Stimulated activated CD4-positive, alpha-beta T cell treated with anti-CD3 and anti-CD28 coated beads, Interleukin-1b, Interleukin-23, amount 100 ng/mL, for 4 hours (primary cell): ENCODE measurements at regions not wholly inside any gene's neighbourhood (a gene's known extent, or its start where the extent isn't known, plus 50 kb on each side); places are given as distances from the start of the nearest gene placed in this dataset.
"Not testable (repeated sequence)": the region's sequence is repeated elsewhere in the genome, so short reads cannot be mapped to it uniquely, and the experiment has no call there.

Experiments
- DNase-seq, 2 donors: peaks; one replicate each; pipeline ENCODE4 v3.0.0-alpha.2; 2020; ENCODE audit warnings: low read depth in 2 of 2

DNA sequence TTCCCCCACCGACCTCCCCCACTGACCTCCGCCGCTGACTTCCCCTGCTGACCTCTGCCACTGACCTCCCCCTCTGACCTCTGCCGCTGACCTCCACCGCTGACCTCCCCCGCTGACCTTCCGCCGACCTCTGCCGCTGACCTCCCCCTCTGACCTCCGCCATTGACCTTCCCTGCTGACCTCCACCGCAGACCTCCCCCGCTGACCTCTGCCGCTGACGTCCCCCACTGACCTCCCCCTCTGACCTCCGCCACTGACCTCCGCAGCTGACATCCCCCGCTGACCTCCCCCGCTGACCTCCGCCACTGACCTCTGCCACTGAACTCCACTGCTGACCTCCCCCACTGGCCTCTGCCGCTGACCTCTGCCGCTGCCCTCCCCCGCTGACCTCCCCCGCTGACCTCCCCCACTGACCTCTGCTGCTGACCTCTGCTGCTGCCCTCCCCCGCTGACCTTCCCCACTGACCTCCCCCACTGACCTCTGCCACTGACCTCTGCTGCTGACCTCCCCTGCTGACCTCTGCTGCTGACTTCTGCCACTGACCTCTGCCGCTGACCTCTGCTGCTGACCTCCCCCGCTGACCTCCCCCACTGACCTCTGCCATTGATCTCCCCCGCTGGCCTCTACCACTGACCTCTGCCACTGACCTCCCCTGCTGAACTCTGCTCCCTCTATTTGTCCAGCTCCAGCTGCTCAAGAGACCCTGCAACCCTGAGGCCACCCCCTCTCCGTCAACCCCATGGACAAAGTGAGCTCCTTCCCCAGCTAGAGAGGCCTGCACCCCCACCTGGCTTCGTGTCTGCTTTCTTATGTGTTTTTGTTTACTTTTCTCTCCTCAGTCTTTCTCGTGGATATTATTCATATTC lies 91.4 kb upstream of the AFDN start:
- DNase-seq = no peak

DNA sequence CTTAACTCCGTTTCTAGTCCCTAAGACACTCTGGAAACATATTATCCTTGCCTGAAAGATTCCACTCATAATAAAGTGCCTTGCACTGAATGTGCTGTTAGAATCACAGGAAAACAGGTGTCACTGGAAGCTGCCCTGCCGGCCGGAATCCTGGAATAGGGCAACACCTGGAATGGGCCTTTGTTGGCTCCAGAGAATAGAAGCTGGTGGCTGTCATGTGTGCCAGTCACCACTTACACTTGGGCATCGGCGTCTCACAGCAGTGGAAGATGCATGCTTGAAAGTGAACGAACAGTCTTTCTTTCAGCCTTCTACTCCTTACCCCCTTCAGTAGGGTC lies 90.8 kb upstream of the AFDN start:
- DNase-seq = no peak

DNA sequence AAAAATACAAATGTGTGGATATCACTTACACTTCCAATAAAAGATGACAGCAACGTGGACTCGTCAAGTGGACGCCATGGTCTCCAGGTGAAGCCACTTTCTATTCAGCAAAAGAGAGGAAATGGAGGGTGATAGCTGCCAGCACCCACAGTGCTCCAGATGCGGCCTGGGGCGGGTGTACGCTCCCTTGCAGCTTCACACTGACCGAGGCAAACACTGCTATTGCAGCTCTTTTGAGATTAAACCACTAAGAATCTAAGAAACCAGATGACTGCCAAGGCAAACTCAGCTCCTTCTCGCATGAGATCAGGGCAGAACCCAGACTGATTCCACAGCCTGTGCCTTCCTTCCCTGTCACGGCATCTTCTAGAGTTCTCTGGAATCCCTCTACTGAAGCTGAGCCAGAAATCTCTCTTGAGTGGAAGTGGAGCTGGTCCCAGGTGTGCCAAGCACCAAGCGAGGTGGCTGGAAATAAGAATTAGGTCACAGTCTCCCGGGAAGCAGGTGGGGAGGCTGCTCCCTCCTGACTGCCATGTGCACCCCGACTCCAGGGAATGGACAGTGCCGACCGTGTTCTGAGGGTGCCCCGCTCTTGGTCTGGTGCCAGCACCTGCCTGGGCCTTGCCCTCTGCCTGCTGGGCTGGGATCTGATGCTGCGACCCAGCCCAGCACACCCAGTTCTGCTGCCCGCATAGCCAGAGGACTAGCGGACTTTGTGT lies 90.1 kb upstream of the AFDN start:
- no peak for DNase-seq

DNA sequence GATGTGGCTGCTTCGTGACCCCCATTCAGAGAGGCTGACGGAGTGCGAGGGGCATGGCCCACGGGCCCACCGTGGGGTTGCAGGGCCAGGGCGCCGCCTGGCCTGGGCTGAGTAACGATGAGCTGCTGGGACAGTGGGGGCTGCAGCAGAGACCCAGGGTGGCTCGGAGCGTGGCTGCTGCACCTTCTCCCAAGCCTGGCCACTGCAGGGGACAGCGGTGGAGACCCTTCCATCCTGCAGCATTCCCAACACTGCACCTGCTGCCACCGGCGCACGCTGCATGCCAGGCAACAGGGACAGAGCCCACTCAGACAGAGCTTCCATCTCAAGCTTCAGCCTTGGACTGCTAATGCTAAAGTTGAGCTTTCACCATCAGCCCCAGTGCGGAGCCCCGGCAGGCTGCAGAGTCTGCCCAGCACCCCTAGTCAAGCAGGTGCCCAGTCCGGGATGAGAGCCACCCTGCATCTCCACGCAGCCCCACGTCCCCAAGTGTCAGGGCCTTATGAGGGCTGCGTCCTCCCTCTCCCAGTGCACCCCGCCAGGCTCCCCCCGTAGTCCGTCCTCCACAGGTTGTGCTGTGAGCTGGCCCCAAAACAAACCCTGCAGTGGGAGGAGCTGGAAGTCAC lies 89.4 kb upstream of the AFDN start:
- DNase-seq = no peak

DNA sequence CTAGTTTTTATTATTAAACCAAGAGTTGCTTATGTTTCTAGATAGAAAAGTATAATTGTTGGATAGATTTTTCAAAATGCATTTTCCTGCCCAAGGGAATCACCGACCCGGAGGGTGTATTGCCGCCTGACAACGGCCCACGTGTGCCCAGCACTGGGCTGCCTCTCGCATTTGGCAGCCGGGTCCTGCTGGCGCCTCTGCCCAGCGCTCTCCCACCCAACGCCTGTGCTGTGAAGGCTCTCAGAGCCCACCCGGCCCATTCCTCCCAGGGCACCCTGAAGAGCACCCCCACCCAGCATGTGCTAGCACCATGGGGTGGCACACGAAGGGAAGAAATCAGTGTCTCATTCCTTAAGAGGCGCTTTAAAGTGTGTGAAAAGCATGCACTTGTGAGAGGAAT lies 88.3 kb upstream of the AFDN start:
- no peak for DNase-seq

DNA sequence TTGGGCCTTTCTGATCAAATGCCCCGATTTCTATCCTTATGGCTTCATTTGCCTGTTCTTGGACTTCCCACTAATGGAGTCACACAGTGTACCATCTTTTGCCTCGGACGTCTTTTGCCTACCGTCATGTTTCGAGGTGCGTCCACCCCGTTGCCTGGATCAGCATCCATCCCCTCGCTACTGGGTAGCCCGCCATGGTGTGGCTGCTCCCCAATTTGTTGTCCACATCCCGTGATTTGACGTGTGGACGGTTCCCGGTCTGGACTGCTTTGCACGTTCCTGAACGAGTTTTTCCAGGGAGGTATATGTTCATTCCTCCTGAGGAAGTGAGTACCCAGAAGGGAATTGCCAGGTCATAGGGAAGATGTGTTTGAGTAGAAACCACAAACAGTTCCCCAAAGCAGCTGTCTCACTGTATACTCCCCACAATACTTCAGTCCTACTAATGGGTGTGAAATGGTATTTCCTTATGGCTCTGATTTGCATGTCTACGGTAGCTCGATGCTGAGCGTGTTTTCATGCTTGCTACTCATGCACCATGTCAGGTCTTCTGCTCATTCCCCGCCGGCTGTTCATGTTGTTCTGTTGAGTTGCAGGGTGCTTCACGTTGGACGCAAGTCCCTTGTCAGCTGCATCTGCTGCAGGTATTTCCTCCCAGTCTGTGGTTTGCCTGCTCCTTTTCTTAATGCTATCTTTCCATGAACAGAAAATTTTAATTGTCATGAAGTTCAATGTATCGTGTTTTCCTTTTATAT lies 86.8 kb upstream of the AFDN start:
- DNase-seq = no peak

DNA sequence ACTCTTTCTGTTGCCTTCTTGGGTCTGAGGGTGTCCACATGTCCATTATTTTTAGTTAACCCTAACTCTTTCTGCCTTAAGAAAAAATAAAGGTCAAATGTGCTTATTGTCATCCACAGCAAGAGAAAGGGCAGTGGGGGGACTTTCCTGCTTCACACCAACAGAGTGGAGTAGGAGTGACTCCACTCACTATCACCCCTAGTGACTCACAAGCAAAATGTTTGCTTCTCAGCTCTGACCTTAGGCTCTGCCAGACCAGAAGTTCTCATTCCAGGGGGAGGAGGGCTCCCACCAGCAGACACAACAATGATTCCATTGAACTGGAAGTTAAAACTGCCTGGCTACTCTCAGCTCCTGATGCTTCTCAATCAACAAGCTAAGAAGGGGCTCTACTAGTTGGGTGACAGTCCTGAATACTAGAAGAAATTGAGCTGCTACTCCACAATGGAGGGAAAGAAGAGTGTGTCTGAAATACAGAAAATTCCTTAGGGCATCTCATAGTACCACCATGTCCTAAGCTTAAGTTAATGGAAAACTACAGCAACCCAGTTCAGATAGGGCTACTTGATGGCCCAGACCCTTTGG lies 83.9 kb upstream of the AFDN start:
- no peak for DNase-seq

DNA sequence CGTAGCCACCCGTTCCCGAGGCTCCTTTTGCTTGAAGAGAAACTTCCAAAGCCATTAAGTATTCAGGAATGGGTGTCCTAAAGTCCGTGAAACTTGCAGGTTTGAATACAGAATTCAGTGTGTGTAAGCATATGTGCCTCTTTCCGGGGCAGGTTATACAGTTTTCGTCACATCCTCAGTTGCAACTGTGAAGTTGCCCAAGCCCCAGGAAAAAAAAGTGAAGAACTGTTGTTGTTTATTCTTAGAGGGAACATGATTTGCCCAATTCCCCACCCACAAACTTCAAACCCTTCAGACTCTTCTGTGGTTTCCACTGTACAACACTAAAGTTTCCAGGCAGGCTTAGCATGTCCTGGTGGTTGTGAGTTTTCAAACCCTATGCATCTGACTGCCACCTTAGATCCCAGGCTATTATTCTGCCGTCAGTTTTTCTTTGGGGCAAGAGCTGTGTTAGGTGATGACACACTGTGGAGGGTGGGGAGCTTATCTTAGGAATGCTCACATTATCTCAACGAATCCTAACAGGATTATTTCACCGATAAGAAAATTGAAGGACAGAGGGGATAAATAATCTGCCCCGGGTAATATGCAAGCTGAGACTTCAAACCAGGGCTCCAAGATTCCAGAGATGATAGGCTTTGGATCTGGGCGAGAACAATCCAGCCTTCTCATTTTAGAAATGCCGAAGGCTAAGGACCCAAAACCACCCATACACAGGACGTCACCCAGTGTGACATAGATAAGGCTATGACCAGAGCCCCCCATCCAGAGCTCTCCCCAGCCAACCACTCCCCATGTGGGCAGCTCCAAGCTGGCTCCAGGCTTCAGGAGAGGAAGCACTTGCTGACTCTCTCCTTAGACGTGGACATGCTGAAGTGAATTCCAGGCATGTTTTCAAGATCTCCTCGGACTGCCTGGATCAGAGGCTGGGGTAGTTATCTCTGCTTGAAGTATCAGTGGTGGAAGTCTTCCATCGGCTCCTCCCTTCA lies 81.7 kb upstream of the AFDN start:
- no peak for DNase-seq

DNA sequence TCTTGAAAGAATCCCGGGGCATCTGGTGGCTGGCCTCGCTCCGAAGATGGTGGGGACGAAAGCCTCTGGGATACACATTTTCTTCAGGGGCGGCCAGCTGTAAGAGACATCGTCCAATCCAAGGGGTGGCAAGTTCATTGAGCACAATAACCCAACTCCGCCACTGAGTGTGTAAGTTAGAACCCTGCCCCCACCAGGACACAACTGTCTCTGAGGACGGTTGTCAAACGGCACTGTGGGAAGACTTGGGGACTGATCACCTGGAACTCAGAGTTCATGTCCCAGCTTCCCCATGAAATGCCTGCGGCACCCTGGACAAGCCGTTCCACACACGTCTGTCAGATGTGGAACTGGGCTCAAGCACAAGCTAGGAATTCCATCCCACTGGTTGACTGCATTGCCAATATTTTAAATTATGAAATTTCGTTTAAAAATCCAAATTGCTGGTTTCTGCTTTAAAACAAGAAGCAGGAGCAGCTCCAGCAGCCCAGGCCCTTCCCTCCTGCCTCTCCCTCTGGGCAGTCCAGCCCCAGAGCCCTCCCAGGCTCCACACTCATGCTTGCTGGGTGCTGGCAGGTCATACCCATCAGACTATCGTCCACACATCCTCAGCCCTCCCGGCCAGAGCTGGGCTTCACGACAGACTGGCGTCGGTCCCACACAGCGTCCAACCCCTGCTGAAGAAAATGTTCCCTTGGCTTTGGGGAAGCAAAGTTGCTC lies 80.9 kb upstream of the AFDN start:
- no peak for DNase-seq

DNA sequence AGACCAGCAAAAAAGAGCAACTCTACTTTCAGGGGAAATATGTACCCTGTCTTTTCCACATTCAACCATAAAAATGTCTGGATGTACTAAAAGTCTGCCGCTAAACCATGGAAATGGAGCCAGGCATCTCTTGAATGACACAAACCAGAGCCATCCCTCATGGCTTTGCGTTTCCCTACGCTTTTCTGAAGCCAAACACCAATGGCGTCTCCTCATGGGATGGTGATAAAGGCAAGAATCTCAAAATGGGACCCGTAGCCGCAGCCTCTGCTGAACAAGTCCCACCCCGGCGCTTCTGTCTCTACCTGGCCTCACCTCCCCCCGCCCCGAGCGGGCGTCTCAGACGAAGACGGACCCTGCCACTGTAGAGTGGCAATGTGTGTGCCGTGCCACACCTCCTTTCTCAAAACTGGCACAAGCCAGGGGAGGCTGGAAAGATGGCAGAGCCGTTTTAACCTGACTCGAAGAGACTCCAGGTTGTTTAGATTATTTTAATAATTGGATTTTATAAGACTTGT lies 80.3 kb upstream of the AFDN start:
- DNase-seq = no peak

DNA sequence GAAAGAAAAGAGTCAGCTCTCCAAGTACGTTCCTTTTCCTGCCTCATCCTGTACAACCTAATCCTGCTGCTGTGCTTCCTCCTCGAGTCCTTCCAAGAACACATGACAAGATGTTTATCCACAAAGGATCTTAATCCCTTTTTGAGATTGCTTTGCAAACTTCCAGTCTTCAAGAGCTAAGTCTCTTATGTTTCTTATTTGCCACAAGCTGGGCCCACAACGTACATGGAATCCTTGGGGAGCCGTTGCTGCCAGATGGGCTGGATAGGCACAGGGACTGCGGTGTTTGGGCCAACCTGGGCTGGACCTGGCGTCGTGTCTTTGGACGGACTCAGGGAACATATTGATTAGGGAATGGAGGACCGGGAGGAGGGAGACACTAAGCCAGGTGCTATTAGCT lies 79.7 kb upstream of the AFDN start:
- no peak for DNase-seq

DNA sequence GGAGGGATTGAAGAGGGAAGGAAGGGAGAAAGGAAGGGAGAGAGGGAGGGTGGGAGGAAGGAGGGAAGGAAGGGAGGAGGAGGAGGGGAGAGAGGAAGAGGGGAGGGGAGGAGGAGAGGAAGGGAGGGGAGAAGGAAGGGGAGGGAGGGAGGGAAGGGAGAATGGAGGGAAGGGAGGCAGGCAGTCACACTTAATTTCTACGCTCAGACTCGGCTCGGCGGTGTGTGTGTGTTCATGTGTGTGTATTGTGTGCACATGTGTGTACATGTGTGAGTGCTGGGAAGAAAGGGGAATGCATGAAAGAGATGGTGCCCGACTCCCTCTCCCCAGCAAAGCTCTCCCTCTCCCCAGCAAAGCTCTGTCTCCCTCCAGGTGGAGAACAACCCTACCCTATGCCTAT lies 79.1 kb upstream of the AFDN start:
- no peak for DNase-seq

DNA sequence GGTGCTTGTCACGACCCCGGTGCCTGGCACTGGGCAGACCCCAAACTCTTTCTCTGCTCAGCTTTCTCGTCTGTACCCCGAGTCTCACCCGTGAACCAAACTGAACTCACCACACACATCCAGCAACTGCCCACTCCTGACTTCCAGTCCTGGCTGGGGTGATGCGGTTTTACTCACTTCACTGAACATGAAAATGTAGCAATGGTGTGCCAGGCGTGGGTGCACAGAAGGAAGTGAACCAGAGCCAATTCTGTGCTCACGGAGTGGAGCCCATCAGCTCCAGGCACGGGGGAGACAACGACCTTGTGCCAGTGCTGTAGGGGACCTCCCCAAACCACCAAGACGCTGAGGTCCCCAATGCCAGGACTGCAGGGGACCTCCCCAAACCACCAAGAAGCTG lies 78.7 kb upstream of the AFDN start:
- DNase-seq = no peak

DNA sequence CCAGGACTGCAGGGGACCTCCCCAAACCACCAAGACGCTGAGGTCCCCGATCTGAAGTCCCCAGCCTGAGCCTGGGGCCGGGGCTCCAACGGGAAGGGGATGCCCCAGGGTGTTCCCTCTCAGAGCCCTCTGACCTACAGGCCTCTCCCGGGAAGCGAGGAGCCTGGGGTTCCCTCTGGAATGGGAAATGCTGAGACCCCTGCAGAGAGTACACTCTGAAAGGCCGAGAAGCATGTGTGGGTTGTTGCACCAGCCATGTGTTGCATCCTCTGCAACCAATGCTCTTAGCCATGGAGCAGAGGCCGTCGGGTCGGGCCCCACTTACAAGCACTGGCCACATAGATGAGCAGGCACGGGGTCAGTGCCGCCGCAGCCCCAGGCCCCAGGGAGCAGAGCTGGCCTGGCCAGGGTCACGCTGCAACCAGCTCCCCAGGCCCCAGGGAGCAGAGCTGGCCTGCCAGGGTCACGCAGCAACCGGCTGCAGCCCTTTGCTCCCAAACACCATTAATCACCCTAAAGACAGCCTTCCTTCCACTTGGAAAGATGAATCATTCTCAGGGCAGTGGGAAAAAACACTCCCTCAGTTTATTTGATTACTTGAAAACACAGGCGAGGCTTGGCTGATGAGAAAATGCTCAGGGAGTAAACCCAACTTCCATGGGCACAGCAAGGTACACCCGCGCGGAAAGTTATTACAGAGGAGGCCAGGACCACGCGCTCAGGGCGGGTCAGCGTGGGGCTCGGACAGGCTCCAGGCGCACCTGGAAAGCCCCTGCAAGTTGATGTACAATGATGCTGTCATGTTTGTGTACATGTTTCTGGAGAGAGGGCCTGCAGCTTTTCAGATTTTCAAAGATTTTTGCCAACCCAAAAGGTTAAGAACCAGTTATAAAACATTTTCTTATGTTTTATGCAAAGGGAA lies 78.0 kb upstream of the AFDN start:
- no peak for DNase-seq

DNA sequence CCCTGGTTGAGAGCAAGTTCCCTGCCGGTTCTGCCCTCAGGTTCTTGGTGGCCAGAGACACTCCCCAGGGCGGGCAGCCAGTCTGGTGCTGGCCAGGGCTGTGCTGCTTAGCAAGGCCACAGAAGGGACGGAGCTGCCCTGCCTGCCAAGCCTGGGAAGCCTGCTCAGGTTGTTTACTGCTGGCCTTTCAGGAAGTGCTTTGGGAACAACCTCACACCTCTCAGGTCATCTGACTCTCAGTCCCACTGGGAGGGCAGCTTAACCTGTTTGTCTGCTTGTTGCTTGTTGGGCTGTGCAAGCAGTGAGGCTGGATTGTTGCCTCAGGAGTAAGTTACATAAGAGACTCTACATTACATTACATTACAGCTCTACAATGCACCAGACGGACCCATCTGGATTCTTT lies 75.8 kb upstream of the AFDN start:
- DNase-seq = no peak

DNA sequence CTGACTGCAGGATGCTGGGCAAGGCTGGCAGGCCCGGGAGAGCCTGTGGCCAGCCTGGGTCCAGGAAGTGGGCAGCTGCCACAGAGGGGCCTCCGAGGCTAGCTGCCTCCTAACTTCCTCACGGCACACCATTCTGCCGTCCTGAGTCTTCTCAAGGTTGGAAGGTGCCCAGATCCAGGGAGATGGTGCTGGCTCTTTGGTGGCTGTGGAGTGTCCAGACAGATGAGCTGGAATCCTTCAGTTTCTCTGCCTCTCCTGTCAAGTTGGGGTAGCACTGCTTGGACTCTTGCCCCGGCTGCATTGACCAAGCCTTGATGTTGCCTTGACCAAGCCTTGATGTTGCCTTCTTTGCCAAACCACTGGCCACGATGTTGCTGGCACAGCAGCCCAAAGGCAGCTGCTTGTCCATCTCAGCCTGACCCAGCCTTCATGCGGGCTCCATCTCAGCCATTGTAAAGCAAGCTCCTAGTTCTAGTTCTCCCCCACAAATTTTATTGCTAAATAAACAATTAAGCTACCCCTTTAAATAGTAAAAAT lies 75.1 kb upstream of the AFDN start:
- no peak for DNase-seq

DNA sequence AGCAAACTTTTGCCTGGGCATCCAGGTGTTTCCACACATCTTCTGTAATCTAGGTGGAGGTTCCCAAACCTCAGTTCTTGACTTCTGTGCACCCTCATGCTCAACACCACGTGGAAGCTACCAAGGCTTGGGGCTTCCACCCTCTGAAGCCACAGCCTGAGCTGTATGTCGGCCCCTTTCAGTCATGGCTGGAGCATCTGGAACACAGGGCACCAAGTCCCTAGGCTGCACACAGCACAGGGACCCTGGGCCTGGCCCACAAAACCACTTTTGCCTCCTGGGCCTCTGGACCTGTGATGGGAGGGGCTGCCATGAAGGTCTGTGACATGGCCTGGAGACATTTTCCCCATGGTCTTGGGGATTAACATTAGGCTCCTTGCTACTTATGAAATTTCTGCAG lies 73.4 kb upstream of the AFDN start:
- not testable (repeated sequence) for DNase-seq

DNA sequence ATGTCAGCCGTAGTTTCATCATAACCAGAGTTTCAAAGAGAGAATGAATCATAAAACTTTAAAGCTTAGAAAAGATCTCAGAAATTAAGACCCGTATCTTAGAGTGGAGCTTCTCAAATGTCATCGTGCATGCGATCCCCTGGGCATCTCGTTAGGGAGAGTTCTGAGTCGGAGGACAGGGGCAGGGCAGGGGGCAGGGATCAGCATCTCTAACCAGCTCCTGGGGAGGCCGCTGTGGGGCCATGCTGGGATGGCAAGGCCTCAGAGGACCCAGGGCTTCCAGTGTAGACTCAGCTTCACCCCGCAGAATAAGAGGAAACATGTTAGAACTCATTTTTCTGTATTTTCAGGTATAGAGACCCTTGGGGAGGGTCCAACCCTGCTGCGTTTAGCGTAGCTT lies 72.0 kb upstream of the AFDN start:
- no peak for DNase-seq
